NB4 (cell line): ENCODE measurements at regions not wholly inside any gene's neighbourhood (a gene's known extent, or its start where the extent isn't known, plus 50 kb on each side); places are given as distances from the start of the nearest gene placed in this dataset.
"Not testable (repeated sequence)": the region's sequence is repeated elsewhere in the genome, so short reads cannot be mapped to it uniquely, and the experiment has no call there.

Experiments
- CTCF ChIP-seq: IDR thresholded peaks from one replicate; pipeline ENCODE4 v1.5.1; 2012; ENCODE audit warnings: low read depth, low read length
- MYC ChIP-seq: IDR thresholded peaks from 2 replicates; pipeline ENCODE4 v1.6.1; 2011; ENCODE audit warnings: low read depth, low read length
- POLR2A ChIP-seq: IDR thresholded peaks from 2 replicates; pipeline ENCODE4 v1.6.1; 2011; ENCODE audit warnings: mild to moderate bottlenecking; ENCODE audit not compliant: insufficient read length; ENCODE audit errors: extremely low read depth
- TF ChIP-seq, protein P1 (sequence below): IDR thresholded peaks from 2 replicates; pipeline ENCODE4 v1.6.1; 2011; ENCODE audit warnings: low read depth, low read length

DNA sequence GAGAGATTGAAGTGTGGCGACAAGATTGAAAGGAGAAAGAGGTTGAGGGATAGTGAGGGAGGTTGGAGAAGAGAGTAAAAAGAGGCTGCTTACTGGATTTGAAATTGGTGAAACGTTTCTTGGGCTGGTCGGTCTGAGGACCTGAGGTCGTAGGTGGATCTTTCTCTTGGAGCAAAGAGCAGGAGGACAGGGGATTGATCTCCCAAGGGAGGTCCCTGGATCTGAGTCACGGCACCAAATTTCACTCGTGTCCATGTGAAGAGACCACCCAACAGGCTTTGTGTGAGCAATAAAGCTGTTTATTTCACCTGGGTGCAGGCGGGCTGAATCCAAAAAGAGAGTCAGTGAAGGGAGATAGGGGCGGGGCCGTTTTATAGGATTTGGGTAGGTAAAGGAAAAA, 1027.3 kb downstream of the DNAJB9 start:
- not testable (repeated sequence) for TF ChIP-seq CTCF, POLR2A, MYC
- TF ChIP-seq, protein P1, sequence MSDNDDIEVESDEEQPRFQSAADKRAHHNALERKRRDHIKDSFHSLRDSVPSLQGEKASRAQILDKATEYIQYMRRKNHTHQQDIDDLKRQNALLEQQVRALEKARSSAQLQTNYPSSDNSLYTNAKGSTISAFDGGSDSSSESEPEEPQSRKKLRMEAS: not testable (repeated sequence)
